GM18499 (cell line): ENCODE measurements at regions not wholly inside any gene's neighbourhood (a gene's known extent, or its start where the extent isn't known, plus 50 kb on each side); places are given as distances from the start of the nearest gene placed in this dataset.
"Not testable (repeated sequence)": the region's sequence is repeated elsewhere in the genome, so short reads cannot be mapped to it uniquely, and the experiment has no call there.

Source experiments
- ATAC-seq: cut with Tn5 transposase; IDR thresholded peaks from one replicate; pipeline ENCODE4 v1.9.1; 2021; ENCODE audit warnings: moderate number of reproducible peaks; ENCODE audit not compliant: insufficient read depth, unreplicated experiment

- ATAC-seq = no peak
Observed at GRCh38 chr18:59056706-59057492, 82.8 kb upstream of the SEC11C start.

GRCh38 chr18:59057493-59057795, 82.2 kb upstream of the SEC11C start:
- ATAC-seq = no peak

- no peak for ATAC-seq
Observed at GRCh38 chr18:59057969-59058368, 81.7 kb upstream of the SEC11C start.

GRCh38 chr18:59059140-59059539, 80.5 kb upstream of the SEC11C start:
- ATAC-seq = no peak

- no peak for ATAC-seq
Observed at GRCh38 chr18:59060551-59060950, 79.1 kb upstream of the SEC11C start.

- ATAC-seq = no peak
Observed at GRCh38 chr18:59061914-59062642, 77.6 kb upstream of the SEC11C start.

GRCh38 chr18:59062643-59063006, 77.1 kb upstream of the SEC11C start:
- no peak for ATAC-seq

GRCh38 chr18:59063300-59063906, 76.3 kb upstream of the SEC11C start:
- no peak for ATAC-seq

GRCh38 chr18:59063912-59064311, 75.8 kb upstream of the SEC11C start:
- ATAC-seq = no peak

GRCh38 chr18:59065684-59066083, 74.0 kb upstream of the SEC11C start:
- no peak for ATAC-seq

- ATAC-seq = no peak
Observed at GRCh38 chr18:59067873-59068272, 71.8 kb upstream of the SEC11C start.

GRCh38 chr18:59068276-59069071, 71.2 kb upstream of the SEC11C start:
- no peak for ATAC-seq

GRCh38 chr18:59070181-59070912, 69.3 kb upstream of the SEC11C start:
- ATAC-seq = no peak

- ATAC-seq = peak; percentile 54
Observed at GRCh38 chr18:59072727-59073421, 66.8 kb upstream of the SEC11C start.

- ATAC-seq = no peak
Observed at GRCh38 chr18:59075923-59076322, 63.8 kb upstream of the SEC11C start.

GRCh38 chr18:59079264-59079663, 60.4 kb upstream of the SEC11C start:
- no peak for ATAC-seq

GRCh38 chr18:59079687-59080501, 59.8 kb upstream of the SEC11C start:
- not testable (repeated sequence) for ATAC-seq

GRCh38 chr18:59083136-59083818, 56.4 kb upstream of the SEC11C start:
- ATAC-seq = no peak
